KMS-11 (cell line): ENCODE measurements at regions not wholly inside any gene's neighbourhood (a gene's known extent, or its start where the extent isn't known, plus 50 kb on each side); places are given as distances from the start of the nearest gene placed in this dataset.

Source experiments
- H2AFZ ChIP-seq: fragments of 200-600 bp; sonication (generic); 2 replicates; pipeline ENCODE4 v1.6.1; 2016; ENCODE audit warnings: antibody characterized with exemption, mixed run types, low read depth
- H3K27ac ChIP-seq: fragments of 200-600 bp; sonication (generic); 2 replicates; pipeline ENCODE4 v1.6.1; 2016; ENCODE audit warnings: mild to moderate bottlenecking, mixed run types
- H3K27me3 ChIP-seq: fragments of 200-600 bp; sonication (generic); 2 replicates; pipeline ENCODE4 v1.6.1; 2017; ENCODE audit warnings: mild to moderate bottlenecking, low read depth, mixed run types, moderate library complexity; ENCODE audit not compliant: insufficient read depth
- H3K36me3 ChIP-seq: fragments of 200-600 bp; sonication (generic); 2 replicates; pipeline ENCODE4 v1.6.1; 2017; ENCODE audit warnings: mild to moderate bottlenecking, mixed run types; ENCODE audit not compliant: insufficient read depth
- H3K4me1 ChIP-seq: fragments of 200-600 bp; sonication (generic); 2 replicates; pipeline ENCODE4 v1.6.1; 2016; ENCODE audit warnings: mild to moderate bottlenecking, low read depth, mixed run types; ENCODE audit not compliant: poor library complexity, severe bottlenecking
- H3K4me2 ChIP-seq: fragments of 200-600 bp; sonication (generic); 2 replicates; pipeline ENCODE4 v1.7.0; 2016; ENCODE audit warnings: mild to moderate bottlenecking, mixed run types
- H3K4me3 ChIP-seq: fragments of 200-600 bp; sonication (generic); IDR thresholded peaks from 2 replicates; pipeline ENCODE4 v1.6.1; 2017; ENCODE audit warnings: low read depth, low read length, mixed read lengths; ENCODE audit not compliant: insufficient read depth
- H3K79me2 ChIP-seq: fragments of 200-600 bp; sonication (generic); 2 replicates; pipeline ENCODE4 v1.6.1; 2016; ENCODE audit warnings: low read depth, mixed run types; ENCODE audit not compliant: insufficient read depth
- H3K9ac ChIP-seq: fragments of 200-600 bp; sonication (generic); 2 replicates; pipeline ENCODE4 v1.6.1; 2016; ENCODE audit warnings: mild to moderate bottlenecking, mixed run types
- H4K20me1 ChIP-seq: fragments of 200-600 bp; sonication (generic); 2 replicates; pipeline ENCODE4 v1.6.1; 2016; ENCODE audit warnings: mild to moderate bottlenecking, mixed run types; ENCODE audit not compliant: insufficient read depth
- TF ChIP-seq, protein P1 (sequence below): fragments of 200-600 bp; sonication (generic); conservative IDR thresholded peaks from 2 replicates; pipeline ENCODE4 v1.6.1; 2017; ENCODE audit warnings: low read depth, mild to moderate bottlenecking, antibody characterized with exemption, low read length, moderate library complexity, mixed read lengths

DNA sequence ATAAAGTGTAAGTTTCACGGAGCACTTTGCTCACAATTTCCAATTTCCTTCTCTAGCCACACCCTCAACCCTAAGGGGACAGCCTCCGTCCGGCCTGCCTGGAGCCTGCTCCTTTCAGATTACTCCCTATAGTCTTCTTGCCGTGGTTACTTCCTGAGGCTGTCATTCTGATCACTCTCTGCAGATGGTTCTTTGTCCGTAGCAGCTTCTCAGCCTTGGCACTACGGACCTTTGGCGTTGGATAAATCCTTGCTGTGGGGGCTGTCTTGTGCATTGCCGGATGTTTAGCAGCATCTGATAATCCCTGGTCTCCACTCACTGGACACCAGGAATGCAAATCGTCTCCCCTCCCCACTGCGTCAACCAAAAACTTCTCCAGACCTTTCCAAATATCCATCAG lies 447.5 kb upstream of the KIRREL3 start:
- no peak overlapping the region for H2AFZ ChIP-seq
- TF ChIP-seq, protein P1, sequence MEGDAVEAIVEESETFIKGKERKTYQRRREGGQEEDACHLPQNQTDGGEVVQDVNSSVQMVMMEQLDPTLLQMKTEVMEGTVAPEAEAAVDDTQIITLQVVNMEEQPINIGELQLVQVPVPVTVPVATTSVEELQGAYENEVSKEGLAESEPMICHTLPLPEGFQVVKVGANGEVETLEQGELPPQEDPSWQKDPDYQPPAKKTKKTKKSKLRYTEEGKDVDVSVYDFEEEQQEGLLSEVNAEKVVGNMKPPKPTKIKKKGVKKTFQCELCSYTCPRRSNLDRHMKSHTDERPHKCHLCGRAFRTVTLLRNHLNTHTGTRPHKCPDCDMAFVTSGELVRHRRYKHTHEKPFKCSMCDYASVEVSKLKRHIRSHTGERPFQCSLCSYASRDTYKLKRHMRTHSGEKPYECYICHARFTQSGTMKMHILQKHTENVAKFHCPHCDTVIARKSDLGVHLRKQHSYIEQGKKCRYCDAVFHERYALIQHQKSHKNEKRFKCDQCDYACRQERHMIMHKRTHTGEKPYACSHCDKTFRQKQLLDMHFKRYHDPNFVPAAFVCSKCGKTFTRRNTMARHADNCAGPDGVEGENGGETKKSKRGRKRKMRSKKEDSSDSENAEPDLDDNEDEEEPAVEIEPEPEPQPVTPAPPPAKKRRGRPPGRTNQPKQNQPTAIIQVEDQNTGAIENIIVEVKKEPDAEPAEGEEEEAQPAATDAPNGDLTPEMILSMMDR, result no peak

DNA sequence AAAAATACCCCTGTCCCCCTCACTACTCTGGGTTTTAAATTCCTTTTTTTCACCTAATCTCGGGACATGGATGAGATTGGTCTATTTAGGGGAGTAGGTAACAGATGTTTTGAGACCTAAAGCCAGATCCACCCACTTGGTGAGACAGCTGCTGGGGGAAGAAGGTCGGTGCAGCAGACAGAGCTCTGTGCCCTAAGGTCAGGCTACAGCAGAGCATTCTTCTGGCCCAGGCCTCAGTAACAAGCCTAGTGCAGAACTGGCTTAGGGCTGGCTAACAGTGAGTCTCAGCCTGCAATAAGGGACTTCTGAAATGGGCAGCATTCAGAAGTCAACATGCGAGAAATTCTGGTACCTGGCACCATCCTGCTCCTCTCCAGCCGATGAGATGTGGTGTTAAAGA lies 444.9 kb upstream of the KIRREL3 start:
- no peak overlapping the region for H3K27ac ChIP-seq
- H4K20me1 ChIP-seq, result no peaks in the 10 kb centered on the region
- H3K79me2 ChIP-seq, result no peaks in the 10 kb centered on the region
- TF ChIP-seq, protein P1, result no peak
- H3K36me3 ChIP-seq, result no peaks in the 10 kb centered on the region
- H3K9ac ChIP-seq, result no peak overlapping the region
- H3K4me3 ChIP-seq, result no peak overlapping the region
- no peaks in the 10 kb centered on the region for H3K27me3 ChIP-seq
- H3K4me2 ChIP-seq, result no peak overlapping the region
- H3K4me1 ChIP-seq, result no peaks in the 10 kb centered on the region
- no peak overlapping the region for H2AFZ ChIP-seq

More for the DNA sequence above, 447.5 kb upstream of the KIRREL3 start:
- H3K79me2 ChIP-seq, result no peaks in the 10 kb centered on the region
- no peak overlapping the region for H3K4me2 ChIP-seq
- no peak overlapping the region for H3K27ac ChIP-seq
- H3K4me3 ChIP-seq, result no peak overlapping the region
- no peak overlapping the region for H3K9ac ChIP-seq
- H3K36me3 ChIP-seq, result no peaks in the 10 kb centered on the region
- no peaks in the 10 kb centered on the region for H3K27me3 ChIP-seq
- no peaks in the 10 kb centered on the region for H4K20me1 ChIP-seq
- H3K4me1 ChIP-seq, result no peaks in the 10 kb centered on the region

DNA sequence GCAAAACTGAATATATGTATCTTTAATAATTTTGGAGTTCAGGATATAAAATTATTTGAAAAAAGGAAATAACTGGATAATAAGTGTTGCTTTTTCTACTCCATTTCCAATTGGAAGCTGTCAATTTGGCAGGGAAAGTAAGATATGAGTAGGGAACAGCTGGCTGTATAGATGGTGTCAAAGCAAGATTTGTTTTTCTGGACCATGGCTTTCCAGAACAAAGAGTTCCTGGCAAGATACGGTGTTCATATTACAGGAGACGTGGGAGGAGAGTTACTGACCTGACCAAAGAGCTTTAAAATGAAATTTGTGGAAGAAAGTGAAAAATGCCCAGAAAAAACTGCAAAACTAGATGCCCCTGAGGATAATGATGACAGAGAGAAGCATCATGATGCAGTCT lies 442.7 kb upstream of the KIRREL3 start:
- H3K4me1 ChIP-seq, result no peaks in the 10 kb centered on the region
- H3K9ac ChIP-seq, result no peak overlapping the region
- no peaks in the 10 kb centered on the region for H3K36me3 ChIP-seq
- H4K20me1 ChIP-seq, result no peaks in the 10 kb centered on the region
- no peaks in the 10 kb centered on the region for H3K79me2 ChIP-seq
- no peaks in the 10 kb centered on the region for H3K27me3 ChIP-seq
- H3K4me3 ChIP-seq, result no peak overlapping the region
- no peak overlapping the region for H2AFZ ChIP-seq
- no peak overlapping the region for H3K4me2 ChIP-seq
- TF ChIP-seq, protein P1, result no peak
- no peak overlapping the region for H3K27ac ChIP-seq

DNA sequence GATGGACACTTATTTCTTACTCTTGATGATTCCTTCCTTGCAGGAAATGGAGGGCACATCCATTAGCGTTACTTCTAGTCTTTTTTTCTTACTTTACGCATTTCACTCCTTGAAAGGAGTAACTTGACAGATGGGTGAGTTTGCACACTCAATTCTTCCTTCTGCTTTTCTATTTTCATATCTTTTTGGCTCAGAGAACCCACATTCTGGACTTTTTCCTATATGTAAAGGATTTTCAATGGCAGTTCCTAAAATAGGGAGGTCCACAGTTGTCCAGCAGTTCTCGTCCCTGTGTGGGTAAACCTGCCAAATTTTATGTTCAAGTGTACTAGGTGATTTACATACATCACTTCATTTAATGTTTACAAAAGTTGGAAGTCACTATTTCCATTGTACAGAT lies 440.0 kb upstream of the KIRREL3 start:
- Histone ChIP-seq H3K27ac (no peak overlapping the region), H2AFZ (no peak overlapping the region), H3K9ac (no peak overlapping the region), H3K79me2 (no peaks in the 10 kb centered on the region), H3K4me2 (no peak overlapping the region), H4K20me1 (no peaks in the 10 kb centered on the region), H3K27me3 (no peaks in the 10 kb centered on the region), H3K4me3 (no peak overlapping the region), H3K36me3 (no peaks in the 10 kb centered on the region), H3K4me1 (no peaks in the 10 kb centered on the region)
- TF ChIP-seq, protein P1, result no peak
